SK-N-SH (cell line): ENCODE measurements at regions not wholly inside any gene's neighbourhood (a gene's known extent, or its start where the extent isn't known, plus 50 kb on each side); places are given as distances from the start of the nearest gene placed in this dataset.

ENCODE experiments used
- CTCF ChIA-PET: fragments of 300-600, 350-600 bp; formaldehyde crosslinking; extraction: SDS; loops from one replicate; lab custom pipeline; 2021; lab: Yijun Ruan, JAX
- POLR2A ChIA-PET: fragments of 350-600 bp; sonication (Branson Sonifier 250); formaldehyde crosslinking; extraction: SDS; loops from one replicate; lab custom pipeline; 2020; ENCODE audit warnings: antibody characterized with exemption, inconsistent platforms; lab: Yijun Ruan, JAX
- DNase-seq: peaks from one replicate; pipeline ENCODE4 v3.0.0; 2012
- H2AFZ ChIP-seq: fragments of 200-600 bp; sonication (generic); 2 replicates; pipeline ENCODE4 v1.8.1; 2016; ENCODE audit warnings: antibody characterized with exemption, mild to moderate bottlenecking, low read depth
- H3F3A ChIP-seq: fragments of 200-600 bp; sonication (generic); replicated peaks from 2 replicates; pipeline ENCODE3; 2016; ENCODE audit warnings: antibody characterized with exemption, mild to moderate bottlenecking; ENCODE audit not compliant: insufficient read depth
- H3K27ac ChIP-seq, 2 experiments: fragments of 200-500 bp in 1 of 2; fragments of 200-600 bp in 1 of 2; sonication (Bioruptor generic) in 1 of 2; sonication (generic), shearing (Covaris generic) in 1 of 2; 2 replicates each; pipeline versions ENCODE4 v1.5.1 to v1.6.1; 2014 to 2016; ENCODE audit warnings: low read depth in 2 of 2, inconsistent platforms in 1 of 2, low read length in 1 of 2, mild to moderate bottlenecking in 1 of 2, mixed read lengths in 1 of 2
- H3K27me3 ChIP-seq: fragments of 200-600 bp; sonication (generic), shearing (Covaris generic); 2 replicates; pipeline ENCODE4 v1.6.1; 2016; ENCODE audit warnings: mixed run types; ENCODE audit not compliant: insufficient read depth
- H3K36me3 ChIP-seq, 2 experiments: fragments of 200-500 bp in 1 of 2; fragments of 200-600 bp in 1 of 2; sonication (Bioruptor generic) in 1 of 2; sonication (generic) in 1 of 2; replicated peaks in 1 of 2; 2 replicates each; pipeline versions ENCODE3 to v1.5.1; 2014 to 2016; ENCODE audit warnings: low read length in 1 of 2, mild to moderate bottlenecking in 1 of 2; ENCODE audit not compliant: insufficient read depth in 2 of 2, control insufficient read depth in 1 of 2
- H3K4me1 ChIP-seq, 2 experiments: fragments of 200-500 bp in 1 of 2; fragments of 200-600 bp in 1 of 2; sonication (Bioruptor generic) in 1 of 2; sonication (generic), shearing (Covaris generic) in 1 of 2; 2 replicates each; pipeline versions ENCODE4 v1.5.1 to v1.6.1; 2014 to 2016; ENCODE audit warnings: low read depth in 1 of 2, low read length in 1 of 2, mixed run types in 1 of 2; ENCODE audit not compliant: insufficient read depth in 2 of 2, control insufficient read depth in 1 of 2
- H3K4me2 ChIP-seq: fragments of 200-600 bp; sonication (generic), shearing (Covaris generic); 2 replicates; pipeline ENCODE4 v1.6.1; 2017; ENCODE audit warnings: mixed run types
- H3K4me3 ChIP-seq, 2 experiments: fragments of 200-500 bp in 1 of 2; fragments of 200-600 bp in 1 of 2; sonication (Bioruptor generic) in 1 of 2; sonication (generic), shearing (Covaris generic) in 1 of 2; 2 replicates each; pipeline versions ENCODE4 v1.5.1 to v1.8.1; 2014 to 2016; ENCODE audit warnings: low read depth in 2 of 2, inconsistent platforms in 1 of 2, low read length in 1 of 2, mild to moderate bottlenecking in 1 of 2, mixed read lengths in 1 of 2, moderate library complexity in 1 of 2
- H3K79me2 ChIP-seq: fragments of 200-600 bp; sonication (generic); 2 replicates; pipeline ENCODE4 v1.8.1; 2017; ENCODE audit warnings: mild to moderate bottlenecking; ENCODE audit not compliant: insufficient read depth
- H3K9ac ChIP-seq: fragments of 200-600 bp; sonication (generic); 2 replicates; pipeline ENCODE4 v1.6.1; 2017; ENCODE audit warnings: mixed run types
- H3K9me2 ChIP-seq: fragments of 200-600 bp; sonication (generic); 2 replicates; pipeline ENCODE4 v1.6.1; 2017; ENCODE audit warnings: mixed run types
- H3K9me3 ChIP-seq: fragments of 200-600 bp; sonication (generic); 2 replicates; pipeline ENCODE4 v1.6.1; 2017; ENCODE audit warnings: mixed run types, mild to moderate bottlenecking, moderate library complexity
- H4K20me1 ChIP-seq: fragments of 200-600 bp; sonication (generic); 2 replicates; pipeline ENCODE4 v1.6.1; 2017; ENCODE audit warnings: mild to moderate bottlenecking, mixed run types; ENCODE audit not compliant: insufficient read depth
- EP300 ChIP-seq, 2 experiments: IDR thresholded peaks; 2 replicates each; pipeline versions ENCODE4 v1.4.0 to v1.6.1; 2012; ENCODE audit warnings: borderline replicate concordance in 1 of 2, low read depth in 1 of 2, low read length in 1 of 2
- FOSL2 ChIP-seq: IDR thresholded peaks from 2 replicates; pipeline ENCODE4 v1.4.0; 2012; ENCODE audit warnings: low read depth, mild to moderate bottlenecking, moderate library complexity, borderline replicate concordance
- GABPA ChIP-seq: IDR thresholded peaks from 2 replicates; pipeline ENCODE4 v1.4.0; 2012; ENCODE audit warnings: low read depth, mild to moderate bottlenecking
- IRF3 ChIP-seq: fragments of 150-350 bp; IDR thresholded peaks from 2 replicates; pipeline ENCODE4 v1.6.1; 2016; ENCODE audit warnings: mild to moderate bottlenecking, low read depth, low read length
- JUND ChIP-seq: IDR thresholded peaks from 2 replicates; pipeline ENCODE4 v1.4.0; 2012
- MAX ChIP-seq: IDR thresholded peaks from 2 replicates; pipeline ENCODE4 v1.4.0; 2012; ENCODE audit warnings: low read depth
- MXI1 ChIP-seq: IDR thresholded peaks from 2 replicates; pipeline ENCODE4 v1.6.1; 2012; ENCODE audit warnings: mild to moderate bottlenecking, low read depth, low read length, improper control_type of control experiment
- PBX3 ChIP-seq: IDR thresholded peaks from 2 replicates; pipeline ENCODE4; 2012
- RAD21 ChIP-seq: IDR thresholded peaks from 2 replicates; pipeline ENCODE4 v1.6.1; 2012; ENCODE audit warnings: mild to moderate bottlenecking, low read length
- REST ChIP-seq: IDR thresholded peaks from 2 replicates; pipeline ENCODE4 v1.6.1; 2012; ENCODE audit warnings: mild to moderate bottlenecking, low read depth, low read length, moderate library complexity
- RFX5 ChIP-seq: IDR thresholded peaks from 2 replicates; pipeline ENCODE4 v1.6.1; 2012; ENCODE audit warnings: mild to moderate bottlenecking, improper control_type of control experiment, low read length
- RXRA ChIP-seq: IDR thresholded peaks from 2 replicates; pipeline ENCODE4 v1.4.0; 2012; ENCODE audit warnings: low read depth, mild to moderate bottlenecking, borderline replicate concordance
- TCF12 ChIP-seq: IDR thresholded peaks from 2 replicates; pipeline ENCODE4 v1.4.0; 2012
- TEAD4 ChIP-seq: IDR thresholded peaks from 2 replicates; pipeline ENCODE4 v1.4.0; 2012; ENCODE audit warnings: mild to moderate bottlenecking, borderline replicate concordance; ENCODE audit not compliant: insufficient read depth
- YY1 ChIP-seq: IDR thresholded peaks from 2 replicates; pipeline ENCODE4 v1.4.0; 2012; ENCODE audit warnings: low read depth, mild to moderate bottlenecking
- ZBTB33 ChIP-seq: IDR thresholded peaks from 2 replicates; pipeline ENCODE4 v1.4.0; 2012; ENCODE audit warnings: low read depth, borderline replicate concordance
- WGBS: methylation state at CpG from one replicate; pipeline ENCODE4 v1.1.6; 2017; ENCODE audit warnings: low lambda C conversion rate; 5-methylcytosine and 5-hydroxymethylcytosine counted together

- TF ChIP-seq REST: no peak
Measured at GRCh38 chr10:83512681-83513080, 626.6 kb upstream of the GHITM start (continued).

GRCh38 chr10:83515001-83515400, 624.3 kb upstream of the GHITM start:
- Histone ChIP-seq H3K9me3 (no peaks in the 10 kb centered on the region), H3K4me1 (peaks cover 0 to 4% of the 10 kb centered on the region in 2 experiments; a peak in 2 of 4 replicates), H3K36me3 (no peaks in the 10 kb centered on the region), H3K4me2 (no peak overlapping the region), H3K9ac (no peak overlapping the region), H3K27ac (no peak overlapping the region), H3K9me2 (no peaks in the 10 kb centered on the region), H3K79me2 (no peaks in the 10 kb centered on the region), H3F3A (no peaks in the 10 kb centered on the region), H3K27me3 (no peaks in the 10 kb centered on the region), H4K20me1 (no peaks in the 10 kb centered on the region), H2AFZ (no peak overlapping the region), H3K4me3 (no peak overlapping the region)
- ChIA-PET CTCF (no interaction called here), POLR2A (no interaction called here)
- WGBS: 34% methylated on average over 3 of the region's 3 CpGs
- no peak for DNase-seq
- TF ChIP-seq RAD21: no peak
- TF ChIP-seq EP300 (IDR thresholded peaks at IDR 0.05; ENCODE audit: borderline replicate concordance in 1 of 2, low read depth in 1 of 2, low read length in 1 of 2): no peak
- TF ChIP-seq TCF12: no peak
- TF ChIP-seq JUND: no peak
- TF ChIP-seq TEAD4: no peak
- no peak for TF ChIP-seq MXI1
- no peak for TF ChIP-seq ZBTB33
- no peak for TF ChIP-seq RXRA
- no peak for TF ChIP-seq RFX5
- no peak for TF ChIP-seq YY1
- no peak for TF ChIP-seq PBX3
- TF ChIP-seq GABPA: no peak
- TF ChIP-seq MAX: no peak
- TF ChIP-seq FOSL2: no peak
- TF ChIP-seq IRF3: no peak
